ENCODE measurements at regions not wholly inside any gene's neighbourhood (a gene's known extent, or its start where the extent isn't known, plus 50 kb on each side); places are given as distances from the start of the nearest gene placed in this dataset.

- Histone ChIP-seq H2AFZ (ENCODE audit: low read length) (no peak overlapping the region), H3K9me2 (ENCODE audit: low read depth, low read length) (no peaks in the 10 kb centered on the region), H3K9ac (ENCODE audit: low read length) (no peak overlapping the region), H3K4me1 (ENCODE audit: insufficient read depth, low read length, severe bottlenecking) (no peaks in the 10 kb centered on the region), H3K4me2 (ENCODE audit: low read length) (no peak overlapping the region), H3K79me2 (ENCODE audit: insufficient read depth, low read length) (no peaks in the 10 kb centered on the region), H3K27ac (ENCODE audit: low read depth, low read length, poor library complexity, severe bottlenecking) (no peak overlapping the region), H3K4me3 (ENCODE audit: low read depth, low read length, poor library complexity, severe bottlenecking) (no peak overlapping the region), H3K9me3 (ENCODE audit: low read length) (no peaks in the 10 kb centered on the region), H4K20me1 (ENCODE audit: insufficient read depth, low read length) (no peaks in the 10 kb centered on the region), H3K36me3 (ENCODE audit: insufficient read depth, low read length) (no peaks in the 10 kb centered on the region), H3K27me3 (ENCODE audit: insufficient read depth, low read length) (no peaks in the 10 kb centered on the region), H3F3A (ENCODE audit: insufficient read depth, low read length) (no peaks in the 10 kb centered on the region)
- no peak for TF ChIP-seq CTCF (IDR thresholded peaks at IDR 0.05; ENCODE audit: low read length)
- TF ChIP-seq EZH2 (IDR thresholded peaks at IDR 0.05; ENCODE audit: borderline replicate concordance, low read length): no peak
These were observed 141.5 kb downstream of the RRAGC start for GRCh38 chr1:38718031-38718430.

- TF ChIP-seq CTCF (IDR thresholded peaks at IDR 0.05; ENCODE audit: low read length): no peak
- TF ChIP-seq EZH2 (IDR thresholded peaks at IDR 0.05; ENCODE audit: borderline replicate concordance, low read length): no peak
- H3K4me3 ChIP-seq (ENCODE audit: low read depth, low read length, poor library complexity, severe bottlenecking): no peak overlapping the region
- no peaks in the 10 kb centered on the region for H3K9me2 ChIP-seq (ENCODE audit: low read depth, low read length)
- H3K9ac ChIP-seq (ENCODE audit: low read length): no peak overlapping the region
- H3K27me3 ChIP-seq (ENCODE audit: insufficient read depth, low read length): no peaks in the 10 kb centered on the region
- H3K4me2 ChIP-seq (ENCODE audit: low read length): no peak overlapping the region
- H3K9me3 ChIP-seq (ENCODE audit: low read length): no peaks in the 10 kb centered on the region
- no peaks in the 10 kb centered on the region for H3K4me1 ChIP-seq (ENCODE audit: insufficient read depth, low read length, severe bottlenecking)
- H3K36me3 ChIP-seq (ENCODE audit: insufficient read depth, low read length): no peaks in the 10 kb centered on the region
- H2AFZ ChIP-seq (ENCODE audit: low read length): no peak overlapping the region
- no peaks in the 10 kb centered on the region for H4K20me1 ChIP-seq (ENCODE audit: insufficient read depth, low read length)
- H3F3A ChIP-seq (ENCODE audit: insufficient read depth, low read length): no peaks in the 10 kb centered on the region
- H3K27ac ChIP-seq (ENCODE audit: low read depth, low read length, poor library complexity, severe bottlenecking): no peak overlapping the region
- H3K79me2 ChIP-seq (ENCODE audit: insufficient read depth, low read length): no peaks in the 10 kb centered on the region
These were observed 143.3 kb downstream of the RRAGC start for GRCh38 chr1:38716229-38716628.

GRCh38 chr1:38715415-38715814, 144.2 kb downstream of the RRAGC start:
- Histone ChIP-seq H3K4me1 (ENCODE audit: insufficient read depth, low read length, severe bottlenecking) (no peaks in the 10 kb centered on the region), H3K27ac (ENCODE audit: low read depth, low read length, poor library complexity, severe bottlenecking) (no peak overlapping the region), H4K20me1 (ENCODE audit: insufficient read depth, low read length) (no peaks in the 10 kb centered on the region), H3K9me2 (ENCODE audit: low read depth, low read length) (no peaks in the 10 kb centered on the region), H3K4me2 (ENCODE audit: low read length) (no peak overlapping the region), H3K9ac (ENCODE audit: low read length) (no peak overlapping the region), H3K36me3 (ENCODE audit: insufficient read depth, low read length) (no peaks in the 10 kb centered on the region), H3K9me3 (ENCODE audit: low read length) (no peaks in the 10 kb centered on the region), H3F3A (ENCODE audit: insufficient read depth, low read length) (no peaks in the 10 kb centered on the region), H3K79me2 (ENCODE audit: insufficient read depth, low read length) (no peaks in the 10 kb centered on the region), H3K4me3 (ENCODE audit: low read depth, low read length, poor library complexity, severe bottlenecking) (no peak overlapping the region), H3K27me3 (ENCODE audit: insufficient read depth, low read length) (no peaks in the 10 kb centered on the region), H2AFZ (ENCODE audit: low read length) (no peak overlapping the region)
- no peak for TF ChIP-seq EZH2 (IDR thresholded peaks at IDR 0.05; ENCODE audit: borderline replicate concordance, low read length)
- TF ChIP-seq CTCF (IDR thresholded peaks at IDR 0.05; ENCODE audit: low read length): no peak

All from OCI-LY1 (cell line).